ENCODE measurements at regions not wholly inside any gene's neighbourhood (a gene's known extent, or its start where the extent isn't known, plus 50 kb on each side); places are given as distances from the start of the nearest gene placed in this dataset.

GRCh38 chr14:99038431-99038820, 233.6 kb downstream of the BCL11B start:
- TF ChIP-seq CTCF (IDR thresholded peaks at IDR 0.05) (no peak), POLR2A (IDR thresholded peaks at IDR 0.05) (no peak)

Measured in breast epithelium (tissue), 3 donors.